GM13976 (cell line): ENCODE measurements at regions not wholly inside any gene's neighbourhood (a gene's known extent, or its start where the extent isn't known, plus 50 kb on each side); places are given as distances from the start of the nearest gene placed in this dataset.

Experiments
- DNase-seq: peaks from one replicate; pipeline ENCODE4 v3.0.0; 2012; ENCODE audit warnings: low spot score
- in situ Hi-C: fragments of 300-500 bp; cut with MboI; formaldehyde crosslinking; loops from one replicate; pipeline ENCODE4 v1.12.0; 2022; ENCODE audit warnings: low sequenced_read_pairs, mixed read lengths, inconsistent platforms; ENCODE audit not compliant: unreplicated experiment
- TF ChIP-seq, protein P1 (sequence below): IDR thresholded peaks from 2 replicates; pipeline ENCODE4 v1.5.1; 2012; ENCODE audit warnings: borderline replicate concordance, mild to moderate bottlenecking; ENCODE audit not compliant: insufficient read depth; ENCODE audit errors: extremely low read depth, missing control alignments, control extremely low read depth

DNA sequence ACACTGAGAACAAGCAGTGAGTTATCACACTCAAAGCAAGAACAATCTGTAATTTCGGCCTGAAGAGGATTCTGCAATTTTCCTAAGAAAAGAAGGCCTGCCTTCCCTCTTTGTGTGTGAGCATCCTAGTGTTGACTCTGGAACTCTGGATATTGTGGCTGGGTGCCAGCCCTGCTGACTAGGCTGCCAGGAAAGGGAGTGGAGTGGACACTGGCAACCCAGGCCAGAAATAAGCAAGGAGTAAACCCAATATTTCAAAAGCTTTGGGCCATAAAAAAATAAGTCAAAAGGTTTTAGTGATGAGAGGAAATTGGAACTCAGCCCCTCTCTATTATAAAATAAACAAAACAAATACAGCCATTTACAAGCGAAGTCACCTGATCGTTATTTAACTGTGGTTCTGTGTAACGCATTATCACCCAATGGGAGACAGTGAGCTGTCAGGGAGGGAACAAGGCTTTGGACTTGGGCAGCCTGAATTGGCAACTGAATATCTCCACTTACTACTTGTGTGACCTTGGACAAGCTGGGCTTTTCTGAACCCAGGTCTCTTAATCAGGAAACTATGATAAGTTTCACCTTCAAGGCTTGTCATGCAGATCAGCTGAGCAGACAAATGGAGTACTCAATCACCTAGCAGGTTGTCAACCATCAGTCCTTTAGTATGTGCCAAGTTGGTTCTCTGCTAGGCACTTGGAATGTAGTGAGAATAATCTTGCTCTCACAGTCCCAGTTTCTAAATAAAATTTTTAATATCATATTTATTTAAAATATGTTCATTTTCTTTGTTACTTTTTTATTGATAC lies 196.2 kb downstream of the PAX1 start:
- in situ Hi-C loops = no loop called here
- no peak for DNase-seq
- TF ChIP-seq, protein P1, sequence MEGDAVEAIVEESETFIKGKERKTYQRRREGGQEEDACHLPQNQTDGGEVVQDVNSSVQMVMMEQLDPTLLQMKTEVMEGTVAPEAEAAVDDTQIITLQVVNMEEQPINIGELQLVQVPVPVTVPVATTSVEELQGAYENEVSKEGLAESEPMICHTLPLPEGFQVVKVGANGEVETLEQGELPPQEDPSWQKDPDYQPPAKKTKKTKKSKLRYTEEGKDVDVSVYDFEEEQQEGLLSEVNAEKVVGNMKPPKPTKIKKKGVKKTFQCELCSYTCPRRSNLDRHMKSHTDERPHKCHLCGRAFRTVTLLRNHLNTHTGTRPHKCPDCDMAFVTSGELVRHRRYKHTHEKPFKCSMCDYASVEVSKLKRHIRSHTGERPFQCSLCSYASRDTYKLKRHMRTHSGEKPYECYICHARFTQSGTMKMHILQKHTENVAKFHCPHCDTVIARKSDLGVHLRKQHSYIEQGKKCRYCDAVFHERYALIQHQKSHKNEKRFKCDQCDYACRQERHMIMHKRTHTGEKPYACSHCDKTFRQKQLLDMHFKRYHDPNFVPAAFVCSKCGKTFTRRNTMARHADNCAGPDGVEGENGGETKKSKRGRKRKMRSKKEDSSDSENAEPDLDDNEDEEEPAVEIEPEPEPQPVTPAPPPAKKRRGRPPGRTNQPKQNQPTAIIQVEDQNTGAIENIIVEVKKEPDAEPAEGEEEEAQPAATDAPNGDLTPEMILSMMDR = no peak

DNA sequence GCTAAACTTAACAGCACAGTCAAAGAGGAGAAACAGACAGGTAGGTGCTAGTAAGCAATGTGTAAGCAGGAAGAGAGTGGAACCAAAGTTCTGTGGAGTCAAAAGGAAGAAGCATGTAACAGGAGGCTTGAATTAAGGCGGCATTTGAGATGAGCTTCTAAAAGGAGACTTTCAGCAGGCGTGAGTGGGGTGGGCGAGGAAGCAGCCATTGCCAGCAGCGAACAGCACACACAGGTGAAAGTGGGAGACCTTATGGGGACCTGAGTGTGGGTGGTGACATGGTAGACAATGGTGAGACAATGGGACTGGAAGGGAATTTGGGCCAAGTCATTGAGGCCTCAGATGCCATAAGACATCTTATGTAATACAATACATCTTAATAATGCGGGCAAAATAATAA lies 195.0 kb downstream of the PAX1 start:
- TF ChIP-seq, protein P1 = no peak
- in situ Hi-C loops = no loop called here
- DNase-seq = no peak

DNA sequence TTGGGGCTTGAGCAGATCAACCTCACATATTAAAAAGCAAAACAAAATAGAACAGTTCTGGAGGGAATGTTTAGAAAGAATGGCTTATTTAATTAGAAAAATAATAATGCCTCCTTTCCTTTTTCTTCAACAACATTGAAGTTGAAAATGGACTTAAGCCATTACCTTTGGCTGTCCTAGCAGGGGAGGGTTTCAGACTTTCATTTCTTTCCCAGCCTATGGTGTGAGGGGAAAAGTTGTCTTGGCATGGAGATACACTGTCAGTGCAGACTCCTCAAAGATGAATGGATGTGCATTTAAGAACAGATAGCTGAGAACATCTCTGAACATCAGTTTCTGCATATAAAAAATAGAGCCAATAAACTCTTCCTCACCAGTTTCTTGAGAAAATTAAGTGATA lies 169.5 kb downstream of the PAX1 start:
- TF ChIP-seq, protein P1 = no peak
- in situ Hi-C loops = no loop called here
- no peak for DNase-seq

DNA sequence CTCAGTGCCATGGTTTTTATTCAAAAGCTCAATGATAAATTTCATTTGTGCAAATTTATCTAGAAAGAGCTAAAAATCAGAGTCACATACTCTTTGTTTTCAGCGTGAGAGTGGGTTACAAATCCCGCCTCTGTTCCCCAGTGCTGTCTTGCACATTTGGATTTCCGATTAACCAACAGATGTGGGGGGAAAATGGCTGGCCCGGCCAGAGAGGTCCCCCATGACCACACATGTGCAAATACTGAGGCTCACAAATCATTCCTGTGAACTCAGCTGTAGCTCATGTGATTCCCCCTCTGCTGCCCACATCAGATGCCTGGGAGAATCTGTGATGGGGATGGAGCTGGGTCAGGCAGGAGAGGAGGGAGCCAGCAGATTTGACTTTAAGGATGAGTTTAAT lies 168.7 kb downstream of the PAX1 start:
- TF ChIP-seq, protein P1 = no peak
- in situ Hi-C loops = no loop called here
- no peak for DNase-seq

DNA sequence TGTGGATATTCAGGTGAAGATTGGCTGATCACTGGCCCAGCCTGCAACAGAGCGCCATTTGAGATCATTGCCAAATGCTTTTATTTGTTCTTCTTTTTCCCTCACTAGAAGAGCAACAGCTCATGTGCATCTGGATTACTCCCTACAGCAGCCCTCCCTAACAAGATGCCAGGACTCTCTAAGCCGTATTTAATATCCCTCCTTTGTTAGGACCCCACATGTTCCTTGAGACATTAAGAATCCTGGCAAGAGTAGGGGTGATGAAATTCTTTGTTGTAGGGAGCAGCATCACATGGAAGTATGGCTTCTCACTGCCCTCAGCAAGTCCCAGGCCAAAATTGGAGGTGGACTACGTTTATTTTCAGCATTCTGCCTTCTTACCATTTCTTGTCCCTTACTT lies 167.8 kb downstream of the PAX1 start:
- no peak for DNase-seq
- TF ChIP-seq, protein P1 = no peak
- in situ Hi-C loops = no loop called here

DNA sequence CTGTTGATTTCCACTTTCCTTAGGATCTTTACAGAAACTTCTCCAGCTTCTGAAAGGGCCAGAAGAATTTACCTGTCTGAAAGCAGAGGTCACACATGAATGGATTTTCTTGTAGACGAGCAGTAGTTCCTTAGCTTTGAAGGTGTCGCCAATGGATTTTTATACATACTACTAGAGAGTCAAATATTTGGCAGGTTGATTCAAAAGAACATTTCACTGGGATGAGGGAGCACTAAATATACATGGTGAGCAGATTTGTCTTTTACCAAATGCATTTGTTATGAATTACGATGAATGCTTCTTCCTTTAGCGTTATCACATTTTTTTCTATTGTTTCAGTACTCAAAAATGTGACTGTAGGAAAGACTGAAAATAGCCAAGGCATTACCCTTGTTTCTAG lies 162.3 kb downstream of the PAX1 start:
- in situ Hi-C loops = no loop called here
- TF ChIP-seq, protein P1 = no peak
- DNase-seq = no peak
